Spleen (tissue), 11 donors: ENCODE measurements at regions not wholly inside any gene's neighbourhood (a gene's known extent, or its start where the extent isn't known, plus 50 kb on each side); places are given as distances from the start of the nearest gene placed in this dataset.
"Not testable (repeated sequence)": the region's sequence is repeated elsewhere in the genome, so short reads cannot be mapped to it uniquely, and the experiment has no call there.

Source experiments
- DNase-seq: peaks from one replicate; pipeline ENCODE4 v3.0.0-alpha.2; 2020
- H3K27ac ChIP-seq, 8 donors: fragments of 200-600 bp; sonication (generic) in 7 of 8; 1 replicate in 4 of 8; 2 replicates in 4 of 8; pipeline versions ENCODE4 v1.5.0 to v1.8.0; 2016 to 2021; ENCODE audit warnings: inconsistent platforms in 4 of 8, mild to moderate bottlenecking in 4 of 8, moderate library complexity in 1 of 8
- H3K27me3 ChIP-seq, 7 donors: fragments of 200-600 bp; sonication (generic) in 6 of 7; replicated peaks in 1 of 7; 1 replicate in 4 of 7; 2 replicates in 3 of 7; pipeline versions ENCODE4 v1.5.0 to v1.8.0; 2016 to 2021; ENCODE audit warnings: inconsistent platforms in 3 of 7, mild to moderate bottlenecking in 1 of 7
- H3K36me3 ChIP-seq, 6 donors: fragments of 200-600 bp; sonication (generic) in 5 of 6; 1 replicate in 4 of 6; 2 replicates in 2 of 6; pipeline versions ENCODE4 v1.5.0 to v1.8.0; 2016 to 2021; ENCODE audit warnings: inconsistent platforms in 2 of 6
- H3K4me1 ChIP-seq, 6 donors: fragments of 200-600 bp; sonication (generic) in 5 of 6; 1 replicate in 3 of 6; 2 replicates in 3 of 6; pipeline versions ENCODE4 v1.5.0 to v1.8.0; 2016 to 2021; ENCODE audit warnings: inconsistent platforms in 3 of 6
- H3K4me3 ChIP-seq, 8 donors: fragments of 200-600 bp; sonication (generic) in 7 of 8; 1 replicate in 4 of 8; 2 replicates in 4 of 8; pipeline versions ENCODE4 v1.5.0 to v1.8.0; 2016 to 2021; ENCODE audit warnings: inconsistent platforms in 4 of 8, mild to moderate bottlenecking in 4 of 8, moderate library complexity in 2 of 8
- H3K9me3 ChIP-seq, 8 donors: fragments of 200-600 bp; sonication (generic) in 7 of 8; 1 replicate in 4 of 8; 2 replicates in 4 of 8; pipeline versions ENCODE4 v1.5.0 to v1.8.0; 2016 to 2021; ENCODE audit warnings: inconsistent platforms in 4 of 8
- POLR2A ChIP-seq, 3 donors: fragments of 450-650 bp; IDR thresholded peaks; one replicate each; pipeline ENCODE4 v1.5.1; 2017; ENCODE audit warnings: antibody characterized with exemption in 3 of 3, mild to moderate bottlenecking in 1 of 3
- POLR2AphosphoS5 ChIP-seq, 3 donors: sonication (generic); formaldehyde crosslinking; IDR thresholded peaks; one replicate each; pipeline ENCODE4 v1.5.1; 2017; ENCODE audit warnings: antibody characterized with exemption in 3 of 3
- WGBS, 5 donors: extraction: QIAGEN DNeasy Blood & Tissue Kit in 3 of 5; methylation state at CpG; one replicate each; pipeline versions ENCODE4 v1.1.5 to v1.1.7; 2013 to 2018; 5-methylcytosine and 5-hydroxymethylcytosine counted together
- intact Hi-C: fragments of 100-400 bp; cut with DNase I; formaldehyde crosslinking; loops from one replicate; pipeline ENCODE4 v1.15.0; 2023; ENCODE audit warnings: low total_unique reads
- TF ChIP-seq, protein P1 (sequence below), 11 experiments: fragments of 200-600 bp in 7 of 11; fragments of 450-650 bp in 4 of 11; sonication (generic) in 4 of 11; IDR thresholded peaks in 8 of 11; conservative IDR thresholded peaks in 3 of 11; 1 replicate in 7 of 11; 2 replicates in 4 of 11; pipeline versions ENCODE4 v1.4.0 to v1.8.0; 2016 to 2021; ENCODE audit warnings: antibody characterized with exemption in 11 of 11, inconsistent platforms in 4 of 11, mild to moderate bottlenecking in 1 of 11
- donor health status: healthy with polysubstance abuse.
- donor health status: DM: no; HTN: no; CAD: no; lungs with moderate emphysema.
- donor health status: DM: no; HTN: no; CAD: no.
- donor health status: Bipolar disorder and iron deficiency.
- donor health status: healthy.
- donor health status: DM: no; HTN: no; CAD: no.
- donor health status: DM: yes; HTN: yes; CAD: no.

DNA sequence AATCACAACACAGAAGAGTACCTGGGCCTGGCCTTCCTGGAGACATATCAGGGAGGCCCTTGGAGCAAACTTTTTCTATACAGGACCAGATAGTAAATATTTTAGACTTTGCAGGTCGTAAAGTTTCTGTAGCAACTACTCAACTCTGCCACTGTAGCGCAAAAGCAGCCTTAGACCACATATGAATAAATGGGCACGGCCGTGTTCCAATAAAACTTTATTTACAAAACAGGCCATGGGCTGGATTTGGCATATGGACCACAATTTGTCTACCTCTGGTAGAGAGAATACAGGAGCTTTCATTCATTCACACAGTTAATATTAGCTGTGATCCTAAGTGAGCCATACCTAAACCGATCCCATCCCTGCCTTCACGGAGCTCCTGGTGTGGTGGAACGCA is 98.6 kb upstream of the CAB39 start:
- H3K4me1 ChIP-seq, result peaks cover 0 to 41% (median 17%) of the 10 kb centered on the region in 6 donors
- WGBS, 5 donors, result 89 to 98% (median 96%) methylated on average over 7 of the region's 7 CpGs
- peak overlapping the region in 3 of 8 donors; percentile 53 to 64 (median 60) for H3K27ac ChIP-seq
- TF ChIP-seq POLR2A (IDR thresholded peaks at IDR 0.05) (no peak), POLR2AphosphoS5 (IDR thresholded peaks at IDR 0.05) (no peak)
- TF ChIP-seq, protein P1, sequence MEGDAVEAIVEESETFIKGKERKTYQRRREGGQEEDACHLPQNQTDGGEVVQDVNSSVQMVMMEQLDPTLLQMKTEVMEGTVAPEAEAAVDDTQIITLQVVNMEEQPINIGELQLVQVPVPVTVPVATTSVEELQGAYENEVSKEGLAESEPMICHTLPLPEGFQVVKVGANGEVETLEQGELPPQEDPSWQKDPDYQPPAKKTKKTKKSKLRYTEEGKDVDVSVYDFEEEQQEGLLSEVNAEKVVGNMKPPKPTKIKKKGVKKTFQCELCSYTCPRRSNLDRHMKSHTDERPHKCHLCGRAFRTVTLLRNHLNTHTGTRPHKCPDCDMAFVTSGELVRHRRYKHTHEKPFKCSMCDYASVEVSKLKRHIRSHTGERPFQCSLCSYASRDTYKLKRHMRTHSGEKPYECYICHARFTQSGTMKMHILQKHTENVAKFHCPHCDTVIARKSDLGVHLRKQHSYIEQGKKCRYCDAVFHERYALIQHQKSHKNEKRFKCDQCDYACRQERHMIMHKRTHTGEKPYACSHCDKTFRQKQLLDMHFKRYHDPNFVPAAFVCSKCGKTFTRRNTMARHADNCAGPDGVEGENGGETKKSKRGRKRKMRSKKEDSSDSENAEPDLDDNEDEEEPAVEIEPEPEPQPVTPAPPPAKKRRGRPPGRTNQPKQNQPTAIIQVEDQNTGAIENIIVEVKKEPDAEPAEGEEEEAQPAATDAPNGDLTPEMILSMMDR (IDR thresholded peaks at IDR 0.05 in 8 of 11, conservative IDR thresholded peaks at IDR 0.05 in 3 of 11), result no peak
- no peak for DNase-seq
- peaks cover 0 to 8% (median 5%) of the 10 kb centered on the region in 8 donors for H3K9me3 ChIP-seq
- intact Hi-C loops, result no loop called here
- no peaks in the 10 kb centered on the region for H3K27me3 ChIP-seq
- no peaks in the 10 kb centered on the region for H3K36me3 ChIP-seq
- H3K4me3 ChIP-seq, result peak overlapping the region in 1 of 8 donors; percentile 33

DNA sequence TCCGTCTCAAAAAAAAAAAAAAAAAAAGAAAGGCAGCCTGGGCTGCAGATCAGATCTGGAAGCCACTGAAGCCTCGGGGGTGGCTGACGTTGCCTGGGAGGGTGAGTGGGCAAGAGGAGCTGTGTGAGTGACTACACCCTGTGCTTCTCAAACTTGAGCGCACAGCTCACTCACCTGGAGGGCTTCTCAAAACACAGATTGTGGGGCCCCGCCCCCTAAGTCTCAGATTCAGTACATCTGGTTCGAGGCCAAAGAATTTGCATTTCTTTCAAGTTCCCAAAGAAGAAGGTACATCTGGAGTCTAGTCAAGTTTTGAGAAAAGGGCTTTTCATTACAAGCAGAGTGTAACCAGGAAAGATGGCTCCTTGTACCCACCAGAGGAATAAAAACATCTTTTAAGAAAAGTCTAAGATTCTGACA is 97.7 kb upstream of the CAB39 start:
- TF ChIP-seq POLR2AphosphoS5 (IDR thresholded peaks at IDR 0.05) (peak in 2 of 3 donors; percentile 75 to 77), POLR2A (IDR thresholded peaks at IDR 0.05) (no peak)
- TF ChIP-seq, protein P1 (IDR thresholded peaks at IDR 0.05 in 8 of 11, conservative IDR thresholded peaks at IDR 0.05 in 3 of 11), result no peak
- peak; percentile 89 for DNase-seq
- Histone ChIP-seq H3K27ac (peak overlapping the region in 4 of 8 donors; percentile 43 to 64 (median 58)), H3K4me1 (peaks cover 0 to 41% (median 17%) of the 10 kb centered on the region in 6 donors), H3K36me3 (no peaks in the 10 kb centered on the region), H3K9me3 (no peaks in the 10 kb centered on the region), H3K4me3 (peak overlapping the region in 1 of 8 donors; percentile 24), H3K27me3 (no peaks in the 10 kb centered on the region)
- intact Hi-C loops, result no loop called here
- WGBS, 5 donors, result 41 to 74% (median 62%) methylated on average over 5 to 6 of the region's 6 CpGs

DNA sequence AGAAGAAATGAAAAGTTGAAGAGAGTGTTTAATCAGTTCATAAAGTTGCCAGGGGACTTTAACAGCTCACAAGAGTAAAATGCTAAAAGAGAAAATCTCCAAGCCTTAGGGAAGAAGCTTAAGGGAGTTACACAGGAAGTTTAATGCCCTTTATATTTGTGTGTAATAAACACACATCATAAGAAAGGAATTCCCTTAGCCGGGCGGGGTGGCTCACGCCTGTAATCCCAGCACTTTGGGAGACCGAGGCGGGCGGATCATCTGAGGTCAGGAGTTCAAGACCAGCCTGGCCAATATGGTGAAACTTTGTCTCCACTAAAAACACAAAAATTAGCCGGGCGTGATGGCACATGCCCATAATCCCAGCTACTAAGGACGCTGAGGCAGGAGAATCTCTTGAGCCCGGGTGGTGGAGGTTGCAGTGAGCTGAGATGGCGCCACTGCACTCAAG is 95.4 kb upstream of the CAB39 start:
- H3K9me3 ChIP-seq, H3K27ac ChIP-seq, intact Hi-C loops, H3K27me3 ChIP-seq, H3K36me3 ChIP-seq, H3K4me3 ChIP-seq: not testable (repeated sequence)
- peaks cover 0 to 19% (median under 1%) of the 10 kb centered on the region in 6 donors for H3K4me1 ChIP-seq
- peak; percentile 20 for DNase-seq
- WGBS, 5 donors, result 85 to 89% (median 87%) methylated on average over 11 of the region's 11 CpGs

DNA sequence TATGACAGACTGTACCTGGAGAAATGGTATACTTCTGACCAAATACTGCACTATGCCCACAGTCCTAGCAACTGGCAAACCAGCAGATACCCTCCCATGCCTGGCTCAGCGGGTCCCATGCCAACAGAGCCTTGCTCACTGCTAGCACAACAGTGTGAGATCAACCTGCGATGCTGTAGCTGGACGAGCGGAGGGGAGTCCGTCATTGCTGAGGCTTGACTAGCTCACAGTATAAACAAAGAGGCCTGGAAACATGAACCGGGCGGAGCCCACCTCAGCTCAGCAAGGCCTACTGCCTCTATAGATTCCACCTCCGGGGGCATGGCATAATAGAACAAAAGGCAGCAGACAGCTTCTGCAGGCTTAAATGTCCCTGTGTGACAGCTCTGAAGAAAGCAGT is 93.2 kb upstream of the CAB39 start:
- Histone ChIP-seq H3K4me3 (no peak overlapping the region), H3K9me3 (peaks cover 0 to 3% (median 0%) of the 10 kb centered on the region in 8 donors)

DNA sequence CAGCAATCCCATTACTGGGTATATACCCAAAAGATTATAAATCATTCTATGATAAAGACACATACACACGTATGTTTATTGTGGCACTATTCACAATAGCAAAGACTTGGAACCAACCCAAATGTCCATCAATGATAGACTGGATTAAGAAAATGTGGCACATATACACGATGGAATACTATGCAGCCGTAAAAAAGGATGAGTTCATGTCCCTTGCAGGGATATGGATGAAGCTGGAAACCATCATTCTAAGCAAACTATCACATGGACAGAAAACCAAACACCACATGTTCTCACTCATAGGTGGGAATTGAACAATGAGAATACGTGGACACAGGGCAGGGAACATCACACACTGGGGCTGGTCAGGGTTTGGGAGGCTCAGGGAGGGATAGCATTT is 87.4 kb upstream of the CAB39 start:
- H3K4me3 ChIP-seq, H3K36me3 ChIP-seq, H3K4me1 ChIP-seq, H3K27me3 ChIP-seq, DNase-seq, H3K9me3 ChIP-seq, H3K27ac ChIP-seq, intact Hi-C loops: not testable (repeated sequence)
- WGBS, 5 donors, result 66 to 86% (median 74%) methylated on average over 4 of the region's 4 CpGs

More for the DNA sequence above, 93.2 kb upstream of the CAB39 start:
- peak; percentile 53 for DNase-seq
- H3K27me3 ChIP-seq, result no peaks in the 10 kb centered on the region
- intact Hi-C loops, result no loop called here
- no peak for TF ChIP-seq POLR2AphosphoS5 (IDR thresholded peaks at IDR 0.05)
- TF ChIP-seq, protein P1 (IDR thresholded peaks at IDR 0.05 in 8 of 11, conservative IDR thresholded peaks at IDR 0.05 in 3 of 11), result no peak
- no peak for TF ChIP-seq POLR2A (IDR thresholded peaks at IDR 0.05)
- H3K27ac ChIP-seq, result no peak overlapping the region
- no peaks in the 10 kb centered on the region for H3K36me3 ChIP-seq
- 81 to 85% (median 84%) methylated on average over 4 to 8 of the region's 8 CpGs for WGBS, 5 donors
- peaks cover 0 to 13% (median 0%) of the 10 kb centered on the region in 6 donors for H3K4me1 ChIP-seq

DNA sequence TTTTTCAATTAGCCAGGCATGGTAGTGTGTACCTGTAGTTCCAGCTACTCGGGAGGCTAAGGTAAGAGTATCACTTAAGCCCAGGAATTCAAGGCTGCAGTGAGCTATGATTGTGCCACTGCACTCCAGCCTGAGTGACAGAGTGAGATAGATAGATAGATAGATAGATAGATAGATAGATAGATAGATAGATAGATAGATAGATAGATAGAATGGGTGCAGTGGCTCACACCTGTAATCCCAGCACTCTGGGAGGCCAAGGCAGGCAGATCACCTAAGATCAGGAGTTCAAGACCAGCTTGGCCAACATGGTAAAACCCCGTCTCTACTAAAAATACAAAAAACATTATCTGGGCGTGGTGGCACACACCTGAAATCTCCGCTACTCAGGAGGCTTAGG is 85.6 kb upstream of the CAB39 start:
- H3K9me3 ChIP-seq, intact Hi-C loops, H3K27me3 ChIP-seq, H3K4me1 ChIP-seq, H3K36me3 ChIP-seq, H3K4me3 ChIP-seq, H3K27ac ChIP-seq, DNase-seq: not testable (repeated sequence)
- 92 to 98% (median 94%) methylated on average over 4 of the region's 4 CpGs for WGBS, 5 donors
